ENCODE measurements at regions not wholly inside any gene's neighbourhood (a gene's known extent, or its start where the extent isn't known, plus 50 kb on each side); places are given as distances from the start of the nearest gene placed in this dataset.

- Histone ChIP-seq H3K36me3 (no peaks in the 10 kb centered on the region), H3K27ac (no peak overlapping the region), H3K4me3 (no peak overlapping the region), H3K27me3 (ENCODE audit: low read depth) (no peaks in the 10 kb centered on the region), H3K9me3 (no peaks in the 10 kb centered on the region), H3K4me1 (peaks cover 14% of the 10 kb centered on the region)
- no peak for TF ChIP-seq CTCF (IDR thresholded peaks at IDR 0.05)
- no peak for DNase-seq
- intact Hi-C loops (cut with DNase I), result no loop called here
- ATAC-seq, result no peak
These were observed 460.3 kb downstream of the SOX6 start for GRCh38 chr11:15896026-15896425.

GRCh38 chr11:15896530-15896929 lies 459.8 kb downstream of the SOX6 start:
- Histone ChIP-seq H3K27me3 (ENCODE audit: low read depth) (no peaks in the 10 kb centered on the region), H3K36me3 (no peaks in the 10 kb centered on the region), H3K27ac (no peak overlapping the region), H3K4me1 (peaks cover 17% of the 10 kb centered on the region), H3K4me3 (no peak overlapping the region), H3K9me3 (no peaks in the 10 kb centered on the region)
- ATAC-seq (no peak), DNase-seq (no peak)
- TF ChIP-seq CTCF (IDR thresholded peaks at IDR 0.05), result no peak
- intact Hi-C loops (cut with DNase I), result no loop called here

DNA sequence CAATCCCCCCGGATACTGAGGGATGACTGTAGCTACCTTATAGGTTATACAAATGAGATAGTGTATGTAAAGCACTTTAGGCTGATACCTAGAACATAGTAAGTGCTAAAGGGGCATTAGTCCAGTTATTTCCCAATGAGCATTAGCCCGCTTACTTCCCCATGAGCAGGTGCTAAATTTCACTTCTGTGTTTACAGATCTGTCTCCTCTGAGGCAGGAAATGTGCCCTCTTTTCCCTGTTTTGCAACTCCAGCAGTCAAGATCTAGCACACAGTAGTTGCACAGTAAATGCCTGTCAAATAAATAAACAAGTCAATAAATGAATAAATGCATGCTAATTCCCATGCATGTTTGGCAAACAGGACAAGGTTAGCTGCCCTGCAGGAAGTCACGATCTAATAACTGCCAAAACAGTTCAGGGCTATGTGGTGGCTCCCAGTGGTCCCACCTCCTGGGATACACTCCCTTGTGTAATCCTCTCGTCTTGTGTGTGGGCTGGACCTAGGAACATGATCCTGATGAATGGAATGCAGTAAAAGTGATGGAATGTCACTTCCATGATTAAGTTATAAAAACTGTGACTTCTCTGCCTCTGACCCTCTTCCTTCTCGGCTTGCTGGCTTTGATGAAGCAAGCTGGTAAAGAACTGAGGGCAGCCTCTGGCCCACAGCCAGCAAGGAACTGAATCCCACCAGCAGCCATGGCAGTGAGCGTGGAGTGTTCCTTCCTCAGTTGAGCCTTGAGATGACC lies 459.0 kb downstream of the SOX6 start:
- ATAC-seq, result no peak
- H3K9me3 ChIP-seq, result no peaks in the 10 kb centered on the region
- peaks cover 22% of the 10 kb centered on the region for H3K4me1 ChIP-seq
- DNase-seq, result no peak
- H3K27me3 ChIP-seq (ENCODE audit: low read depth), result no peaks in the 10 kb centered on the region
- H3K4me3 ChIP-seq, result no peak overlapping the region
- intact Hi-C loops (cut with DNase I), result no loop called here
- H3K36me3 ChIP-seq, result no peaks in the 10 kb centered on the region
- no peak for TF ChIP-seq CTCF (IDR thresholded peaks at IDR 0.05)
- no peak overlapping the region for H3K27ac ChIP-seq

GRCh38 chr11:15901054-15901453 lies 455.3 kb downstream of the SOX6 start:
- ATAC-seq (peak; percentile 45 to 65), DNase-seq (no peak)
- intact Hi-C loops (cut with DNase I), result no loop called here
- Histone ChIP-seq H3K27ac (no peak overlapping the region), H3K4me1 (peaks cover 8% of the 10 kb centered on the region), H3K36me3 (no peaks in the 10 kb centered on the region), H3K27me3 (ENCODE audit: low read depth) (no peaks in the 10 kb centered on the region), H3K4me3 (no peak overlapping the region), H3K9me3 (no peaks in the 10 kb centered on the region)
- peak; percentile 24 for TF ChIP-seq CTCF (IDR thresholded peaks at IDR 0.05)

- Histone ChIP-seq H3K4me1 (peaks cover 8% of the 10 kb centered on the region), H3K36me3 (no peaks in the 10 kb centered on the region), H3K9me3 (no peaks in the 10 kb centered on the region), H3K27me3 (ENCODE audit: low read depth) (no peaks in the 10 kb centered on the region), H3K27ac (no peak overlapping the region), H3K4me3 (no peak overlapping the region)
- no peak for TF ChIP-seq CTCF (IDR thresholded peaks at IDR 0.05)
- DNase-seq, result no peak
- peak in 1 of 2 donors; percentile 51 for ATAC-seq
- intact Hi-C loops (cut with DNase I), result no loop called here
These were observed 454.6 kb downstream of the SOX6 start for GRCh38 chr11:15901790-15902189.

Data from lower lobe of right lung (tissue), 2 donors.